ENCODE measurements at regions not wholly inside any gene's neighbourhood (a gene's known extent, or its start where the extent isn't known, plus 50 kb on each side); places are given as distances from the start of the nearest gene placed in this dataset.
"Not testable (repeated sequence)": the region's sequence is repeated elsewhere in the genome, so short reads cannot be mapped to it uniquely, and the experiment has no call there.

DNA sequence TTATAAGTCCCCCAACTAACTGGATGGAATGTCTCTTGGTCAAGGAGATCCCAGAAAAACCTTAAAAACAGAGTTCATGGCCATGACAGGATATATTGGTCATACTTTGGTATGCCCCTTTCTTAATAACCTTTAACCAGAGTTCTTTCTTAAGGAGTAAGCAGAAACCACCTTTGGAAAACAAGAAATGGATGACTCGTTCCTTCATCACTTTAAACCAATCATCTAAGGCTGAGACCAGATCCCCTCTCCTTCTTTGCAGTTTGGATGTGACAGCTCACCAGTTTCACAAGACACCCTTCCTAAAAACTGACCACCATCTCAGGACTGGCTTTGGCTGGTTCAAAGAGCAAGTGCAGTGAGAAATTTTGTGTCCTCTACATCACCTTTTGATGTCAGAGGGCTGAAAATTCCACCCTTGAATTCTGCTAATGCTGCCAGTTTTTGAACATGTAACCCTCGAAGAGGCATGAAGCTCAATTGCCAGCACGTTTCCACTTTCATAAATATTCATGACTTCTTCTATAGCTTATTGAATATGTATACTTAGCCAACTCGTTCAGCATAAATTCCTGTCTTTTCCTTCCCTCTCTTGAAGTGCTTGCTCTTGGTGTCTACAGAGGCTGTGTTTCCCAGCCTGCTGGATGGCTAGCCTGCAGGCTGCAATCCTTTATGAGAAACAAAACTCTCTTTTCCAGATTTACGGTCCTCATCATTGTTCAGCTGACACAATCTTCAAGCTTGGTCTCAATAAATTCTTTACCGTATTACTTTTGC lies 1323.5 kb upstream of the TMEFF2 start:
- DNase-seq = no peak

DNA sequence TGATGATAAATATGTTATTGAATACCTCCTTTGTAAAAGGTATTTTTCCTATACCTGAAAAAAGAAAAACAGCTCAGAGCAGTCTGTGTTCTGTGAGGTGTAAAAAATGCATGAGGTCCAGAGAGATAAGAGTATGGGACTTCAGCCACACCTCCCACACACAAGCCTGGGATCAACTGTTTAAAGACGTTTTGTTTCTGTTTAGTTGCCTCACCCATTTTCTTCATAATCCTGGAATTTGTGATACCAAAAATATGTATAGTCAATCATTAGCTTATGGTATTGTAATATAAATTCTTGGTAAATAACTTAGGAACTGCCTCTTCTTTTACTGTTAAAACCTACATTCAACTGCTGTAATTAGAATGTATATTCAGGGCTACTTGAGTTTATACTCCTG lies 1322.9 kb upstream of the TMEFF2 start:
- no peak for DNase-seq

GRCh38 chr2:193506035-193506434 lies 1311.3 kb upstream of the TMEFF2 start:
- no peak for DNase-seq

DNA sequence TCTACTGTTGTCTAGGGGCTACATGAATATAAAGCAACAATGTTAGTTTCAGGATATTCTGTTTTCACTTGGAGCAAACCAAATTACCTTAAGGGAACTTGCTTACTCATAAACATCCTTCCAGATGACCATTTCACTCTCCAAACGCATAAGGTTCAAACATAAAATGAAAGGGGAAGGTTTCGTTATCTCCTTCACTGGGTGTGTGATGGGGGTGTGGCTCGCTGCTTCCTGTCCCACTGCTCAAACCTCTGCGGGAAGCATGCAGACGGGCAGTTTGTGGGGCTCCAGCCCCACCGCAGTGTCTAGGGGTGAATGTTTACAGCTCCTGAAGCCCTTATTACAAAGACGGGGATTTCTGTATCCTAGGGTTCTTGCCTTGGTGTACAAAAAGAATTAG lies 1310.9 kb upstream of the TMEFF2 start:
- DNase-seq = no peak

- DNase-seq = no peak
Observed at GRCh38 chr2:193502363-193503035, 1307.8 kb upstream of the TMEFF2 start.

DNA sequence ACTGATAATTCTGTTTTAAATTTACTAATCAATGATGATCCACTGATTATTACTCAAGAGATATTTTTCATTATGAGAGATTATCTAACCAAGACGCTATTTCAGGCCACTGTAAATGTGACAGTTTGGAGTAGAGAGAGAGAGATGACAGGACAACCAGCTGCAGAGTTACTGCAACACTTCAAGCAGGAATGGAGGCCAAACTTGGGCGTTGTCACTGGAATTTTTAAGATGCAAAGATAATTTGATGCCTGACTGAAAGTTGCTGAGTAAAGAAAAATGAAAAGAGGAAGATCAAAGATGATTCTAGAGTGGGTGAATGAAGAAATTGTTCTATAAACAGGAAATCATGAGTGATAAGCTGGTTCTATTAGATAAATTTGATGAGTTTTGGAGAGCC lies 1302.1 kb upstream of the TMEFF2 start:
- DNase-seq = no peak

DNA sequence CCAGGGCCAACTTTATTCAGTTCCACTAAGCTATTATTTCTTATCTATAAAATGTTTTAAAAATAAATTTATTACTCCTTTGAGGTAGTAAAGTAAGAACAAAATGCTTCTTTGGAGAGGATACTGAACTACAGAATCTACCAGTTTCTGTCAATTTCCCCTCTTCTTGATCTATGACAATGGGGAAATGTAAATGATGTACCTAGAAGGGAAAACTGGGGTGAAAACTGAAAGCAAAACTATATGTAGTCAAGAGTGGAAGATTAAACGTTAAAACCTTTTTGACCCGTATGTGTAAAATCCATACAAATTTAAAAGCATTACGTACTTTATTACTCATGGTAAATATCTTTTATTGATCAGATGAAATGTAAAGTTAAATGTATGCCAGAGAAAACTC lies 1287.8 kb upstream of the TMEFF2 start:
- DNase-seq = no peak

GRCh38 chr2:193480187-193480586 lies 1285.5 kb upstream of the TMEFF2 start:
- DNase-seq = no peak

DNA sequence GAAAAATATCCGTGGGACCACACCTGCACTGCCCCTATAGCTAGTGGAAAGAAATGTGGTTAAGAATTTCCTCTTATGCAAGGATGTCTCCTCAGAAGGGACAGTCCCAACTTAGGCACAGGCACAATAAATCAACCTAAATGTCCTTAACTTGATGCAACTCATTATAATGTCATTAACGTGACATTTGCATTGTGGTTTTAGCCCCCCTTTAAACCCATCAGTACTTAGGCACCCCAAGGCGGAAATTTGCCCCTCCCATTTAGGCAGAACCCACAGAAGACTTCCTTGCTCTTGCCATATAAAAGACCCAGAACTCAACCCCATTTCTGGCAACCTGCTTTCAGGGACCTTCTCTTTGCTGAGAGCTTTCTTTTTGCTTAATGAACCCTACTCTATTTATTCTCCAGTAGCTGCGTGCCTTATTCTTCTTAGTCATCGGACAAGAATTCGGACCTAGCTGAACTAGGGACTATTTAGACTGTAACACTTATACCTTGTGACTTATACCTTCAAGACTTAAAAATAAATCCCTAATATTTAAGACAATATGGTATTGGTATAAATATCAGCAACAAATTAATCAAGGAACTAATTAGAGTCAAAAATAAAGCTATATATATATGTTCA lies 1281.6 kb upstream of the TMEFF2 start:
- DNase-seq = no peak

DNA sequence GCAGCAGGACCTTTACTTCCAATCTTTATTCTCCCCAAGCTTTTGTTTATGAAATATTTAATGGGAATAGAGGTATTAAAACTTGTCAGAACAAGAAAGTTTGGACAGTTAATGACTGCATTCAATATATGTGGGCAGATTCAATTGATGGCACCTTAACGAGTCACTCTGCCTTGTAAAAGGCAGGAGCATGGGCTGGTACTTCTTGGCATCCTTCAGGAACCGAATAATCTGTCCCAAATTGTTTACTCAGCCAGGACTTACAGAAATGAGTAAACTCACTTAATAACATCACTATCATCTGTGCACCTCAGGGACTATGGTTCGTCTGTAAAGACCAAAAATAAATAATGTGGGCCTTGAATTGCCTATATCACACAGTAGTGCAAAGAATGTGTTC lies 1280.3 kb upstream of the TMEFF2 start:
- no peak for DNase-seq

- no peak for DNase-seq
Observed at GRCh38 chr2:193469251-193469650, 1274.5 kb upstream of the TMEFF2 start.

GRCh38 chr2:193467276-193467987 lies 1272.7 kb upstream of the TMEFF2 start:
- no peak for DNase-seq

GRCh38 chr2:193463011-193463410 lies 1268.3 kb upstream of the TMEFF2 start:
- DNase-seq = no peak

DNA sequence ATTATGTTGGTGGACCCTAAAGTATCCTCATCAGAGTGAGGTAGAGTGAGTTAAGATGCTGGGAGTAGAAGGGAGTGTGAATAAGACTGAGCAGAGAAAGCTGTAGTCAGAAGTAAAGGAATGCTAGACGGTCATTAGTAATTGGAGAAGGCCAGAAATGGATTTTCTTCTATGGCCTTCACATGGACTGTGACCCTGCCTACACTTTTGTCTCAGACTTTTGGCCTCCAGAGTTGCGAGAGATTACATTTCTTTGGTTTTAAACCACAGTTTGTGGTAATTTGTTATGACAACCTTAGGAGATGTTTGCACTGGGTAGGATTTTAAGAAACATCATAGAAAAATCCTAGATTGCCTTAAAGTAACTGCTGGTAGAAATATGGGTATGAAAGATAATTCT lies 1267.7 kb upstream of the TMEFF2 start:
- no peak for DNase-seq

DNA sequence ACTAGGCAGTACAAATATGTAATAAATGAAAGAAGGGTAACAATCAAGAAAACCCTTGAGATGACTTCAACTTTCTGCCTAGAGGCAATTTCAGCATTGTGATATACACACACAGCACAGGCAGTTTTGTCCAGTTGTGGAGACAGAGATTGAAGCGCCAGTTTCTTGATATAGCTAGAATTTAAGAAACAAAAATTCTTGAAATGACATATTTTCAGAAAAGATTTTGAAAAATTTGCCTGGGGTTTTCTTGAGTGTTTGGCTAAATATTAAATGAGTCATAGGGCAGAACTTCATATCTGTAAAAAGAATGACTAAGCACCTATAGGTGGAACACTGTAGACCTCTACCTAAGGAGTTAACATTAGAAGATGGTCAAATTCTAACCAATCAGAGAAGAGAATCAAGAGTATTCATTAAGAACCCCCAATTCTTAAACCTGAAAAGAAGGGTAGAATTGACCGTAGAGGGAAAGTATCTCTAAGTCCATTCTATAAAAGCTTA lies 1266.8 kb upstream of the TMEFF2 start:
- no peak for DNase-seq

DNA sequence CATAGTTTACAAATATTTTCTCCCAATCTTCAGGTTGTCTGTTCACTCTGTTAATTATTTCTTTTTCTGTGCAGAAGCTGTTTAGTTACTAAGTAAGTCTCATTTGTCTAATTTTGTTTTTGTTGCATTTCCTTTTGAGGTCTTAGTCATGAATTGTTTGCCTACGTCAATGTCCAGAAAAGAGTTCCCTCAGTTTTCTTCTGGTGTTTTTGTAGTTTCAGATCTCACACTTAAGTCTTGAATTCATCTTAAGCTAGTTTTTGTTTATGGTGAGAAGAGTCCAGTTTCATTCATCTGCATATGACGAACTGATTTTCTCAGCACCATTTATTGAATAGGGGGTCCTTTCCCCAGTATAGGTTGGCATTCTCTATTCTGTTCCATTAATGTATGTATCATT lies 1252.2 kb upstream of the TMEFF2 start:
- no peak for DNase-seq

GRCh38 chr2:193442293-193442692 lies 1247.6 kb upstream of the TMEFF2 start:
- no peak for DNase-seq

- DNase-seq = no peak
Observed at GRCh38 chr2:193428336-193428818, 1233.6 kb upstream of the TMEFF2 start.

DNA sequence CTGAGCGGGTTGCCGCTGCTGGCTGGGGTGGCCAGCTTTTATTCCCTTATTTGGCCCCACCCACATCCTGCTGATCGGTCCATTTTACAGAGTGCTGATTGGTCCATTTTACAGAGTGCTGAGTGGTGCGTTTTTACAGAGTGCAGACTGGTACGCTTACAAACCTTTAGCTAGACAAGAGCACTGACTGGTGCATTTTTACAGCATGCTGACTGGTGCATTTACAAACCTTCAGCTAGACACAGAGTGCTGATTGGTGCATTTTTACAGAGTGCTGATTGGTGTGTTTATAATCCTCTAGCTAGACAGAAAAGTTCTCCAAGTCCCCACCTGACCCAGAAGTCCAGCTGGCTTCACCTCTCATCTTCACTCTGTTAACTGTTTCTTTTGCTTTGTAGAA lies 1217.6 kb upstream of the TMEFF2 start:
- DNase-seq = not testable (repeated sequence)

- DNase-seq = no peak
Observed at GRCh38 chr2:193409951-193410350, 1215.2 kb upstream of the TMEFF2 start.

DNA sequence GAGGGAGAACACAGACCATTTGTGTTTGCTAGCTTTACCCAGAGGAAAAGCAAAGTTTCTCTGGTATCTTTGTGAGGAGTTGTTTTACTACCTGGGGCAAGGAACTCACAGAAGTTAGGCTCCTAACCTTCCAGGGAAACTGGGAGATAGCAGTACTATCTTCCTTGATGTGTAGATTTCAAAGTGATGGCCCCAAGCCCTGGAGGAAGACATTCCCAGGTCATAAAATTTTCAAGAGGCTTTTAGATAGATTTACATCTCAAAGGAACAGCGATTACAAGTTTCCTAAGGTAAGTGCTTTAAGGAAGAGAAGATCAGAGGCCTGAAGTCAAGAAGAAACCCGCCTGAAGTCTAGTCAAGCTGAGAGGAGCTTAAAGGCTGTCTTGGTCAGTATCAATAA lies 1187.8 kb upstream of the TMEFF2 start:
- DNase-seq = no peak

DNA sequence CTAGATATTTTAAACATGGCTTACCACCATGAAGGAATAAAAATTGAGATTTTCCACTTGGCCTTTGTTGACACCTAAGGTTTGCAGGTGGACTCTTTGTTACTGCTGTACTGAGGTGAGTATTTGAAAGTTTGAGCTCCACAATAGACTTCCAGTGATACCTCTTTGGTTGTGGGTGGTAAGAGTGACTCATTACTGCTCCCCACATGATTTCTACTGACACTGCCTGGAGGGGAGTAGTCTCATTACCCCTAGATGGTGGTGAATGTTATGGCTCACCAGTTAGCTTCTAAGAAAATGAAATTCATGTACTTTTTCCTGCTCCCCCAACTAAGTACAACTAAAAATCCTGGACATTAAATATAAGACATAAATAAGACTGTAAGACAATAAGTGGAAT lies 1183.1 kb upstream of the TMEFF2 start:
- DNase-seq = no peak

DNA sequence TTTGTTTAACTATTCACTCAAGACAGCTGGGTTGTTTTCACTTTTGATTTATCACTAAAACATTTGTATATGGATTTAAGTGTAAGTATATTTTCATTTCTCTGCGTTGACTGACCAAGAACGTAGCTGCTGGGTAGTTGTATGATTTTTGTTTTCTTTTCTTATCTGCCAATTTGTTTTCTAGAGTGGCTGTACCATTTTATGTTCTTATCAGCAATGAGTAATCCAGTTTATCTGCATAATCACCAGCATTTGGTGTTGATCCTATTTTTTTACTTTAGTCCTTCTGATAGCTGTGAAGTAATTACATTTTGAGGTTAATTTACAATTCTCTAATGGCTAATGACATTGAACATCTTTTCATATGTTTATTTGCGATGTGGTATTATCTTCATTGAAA lies 1178.4 kb upstream of the TMEFF2 start:
- no peak for DNase-seq

Measured in inflammatory macrophage (primary cell).